Upper lobe of left lung (tissue), 4 donors: ENCODE measurements at regions not wholly inside any gene's neighbourhood (a gene's known extent, or its start where the extent isn't known, plus 50 kb on each side); places are given as distances from the start of the nearest gene placed in this dataset.

Source experiments
- CTCF ChIP-seq, 6 experiments: fragments of 450-650 bp in 4 of 6; fragments of 200-600 bp in 2 of 6; sonication (generic) in 2 of 6; IDR thresholded peaks; one replicate each; pipeline ENCODE4 v1.5.1; 2016 to 2019; ENCODE audit warnings: antibody characterized with exemption in 6 of 6
- POLR2A ChIP-seq, 4 donors: fragments of 450-650 bp; IDR thresholded peaks; one replicate each; pipeline ENCODE4 v1.5.1; 2016 to 2017; ENCODE audit warnings: antibody characterized with exemption in 4 of 4, mild to moderate bottlenecking in 2 of 4
- POLR2AphosphoS5 ChIP-seq, 2 donors: sonication (generic); formaldehyde crosslinking; IDR thresholded peaks; one replicate each; pipeline ENCODE4 v1.5.1; 2017; ENCODE audit warnings: antibody characterized with exemption in 2 of 2

- TF ChIP-seq CTCF (IDR thresholded peaks at IDR 0.05) (no peak), POLR2AphosphoS5 (IDR thresholded peaks at IDR 0.05) (no peak), POLR2A (IDR thresholded peaks at IDR 0.05) (no peak)
These were observed 829.0 kb downstream of the TNS3 start for GRCh38 chr7:46752881-46753366.
